ENCODE measurements at regions not wholly inside any gene's neighbourhood (a gene's known extent, or its start where the extent isn't known, plus 50 kb on each side); places are given as distances from the start of the nearest gene placed in this dataset.

GRCh38 chr2:180705122-180705521, 275.3 kb upstream of the UBE2E3 start:
- H3K27me3 ChIP-seq (ENCODE audit: control insufficient read depth, insufficient read depth, low read length) = no peaks in the 10 kb centered on the region
- H2AFZ ChIP-seq (replicated peaks; ENCODE audit: low read length, poor library complexity) = no peak overlapping the region
- no peaks in the 10 kb centered on the region for H3K36me3 ChIP-seq (ENCODE audit: control insufficient read depth, insufficient read depth, low read length)
- H3K14ac ChIP-seq (replicated peaks; ENCODE audit: low read depth, low read length) = no peak overlapping the region
- BruUV-seq (replicated peaks) = no TSS peak
- no peak overlapping the region for H2BK20ac ChIP-seq (ENCODE audit: low read depth, low read length)
- ATAC-seq (ENCODE audit: low read depth) (peak; percentile 49), DNase-seq (peak; percentile 72)
- no peak overlapping the region for H3K56ac ChIP-seq (ENCODE audit: extremely low read depth, insufficient read depth, low read length)
- no peak overlapping the region for H2BK15ac ChIP-seq (ENCODE audit: low read depth, low read length)
- no peak overlapping the region for H3K4me2 ChIP-seq (ENCODE audit: low read depth, low read length)
- no peaks in the 10 kb centered on the region for H3K9me3 ChIP-seq (ENCODE audit: control insufficient read depth, insufficient read depth, low read length)
- no peak overlapping the region for H3K18ac ChIP-seq (ENCODE audit: low read depth, low read length)
- intact Hi-C loops (cut with micrococcal nuclease) = loop anchor here (2.0 kb wide), 1 partner anchor 24 kb away; no protein-coding TSS in a partner anchor
- no peak overlapping the region for H2AK5ac ChIP-seq (ENCODE audit: low read depth, low read length)
- in situ Hi-C loops (cut with MboI; ENCODE audit: low sequenced_read_pairs) = no loop called here
- CTCF ChIA-PET = interaction anchor here (1.7 kb wide), 1 partner anchor 9 kb away, joined by 5 read pairs; no protein-coding TSS in a partner anchor
- no peak overlapping the region for H4K5ac ChIP-seq (ENCODE audit: low read depth, low read length)
- no peak overlapping the region for H4K8ac ChIP-seq (ENCODE audit: low read depth in 2 of 2, low read length in 2 of 2)
- no peak for TF ChIP-seq MAZ (IDR thresholded peaks at IDR 0.05; ENCODE audit: borderline replicate concordance, low read depth, low read length)
- TF ChIP-seq MAFK (IDR thresholded peaks at IDR 0.05; ENCODE audit: low read depth, low read length) = peak; percentile 21; the same call in 1 of the 2 replicates
- no peak overlapping the region for H2AK9ac ChIP-seq (replicated peaks; ENCODE audit: low read depth, low read length, poor library complexity)
- H2BK5ac ChIP-seq (ENCODE audit: low read depth, low read length, poor library complexity, severe bottlenecking) = no peak overlapping the region
- dilution Hi-C loops (cut with HindIII; ENCODE audit: low sequenced_read_pairs, unreplicated experiment) = no loop called here
- H3K4me1 ChIP-seq (ENCODE audit: control insufficient read depth, insufficient read depth, low read length) = peaks cover 8% of the 10 kb centered on the region
- no peaks in the 10 kb centered on the region for H3K79me1 ChIP-seq (ENCODE audit: low read depth in 1 of 2, low read length in 2 of 2)
- no peaks in the 10 kb centered on the region for H3K9me1 ChIP-seq (ENCODE audit: insufficient read depth, low read length)
- H3K23ac ChIP-seq (ENCODE audit: low read depth, low read length) = no peak overlapping the region
- POLR2A ChIA-PET (ENCODE audit: unreplicated experiment) = no interaction called here
- no peaks in the 10 kb centered on the region for H4K20me1 ChIP-seq (ENCODE audit: insufficient read depth, low read length)
- no peak overlapping the region for H3K9ac ChIP-seq (ENCODE audit: low read depth, low read length)
- H3K4ac ChIP-seq (ENCODE audit: low read depth, low read length) = no peak overlapping the region
- no peak overlapping the region for H3K27ac ChIP-seq (ENCODE audit: insufficient read depth, low read length)
- no peak overlapping the region for H4K91ac ChIP-seq (ENCODE audit: insufficient read depth, low read depth, low read length)
- no peak overlapping the region for H3K4me3 ChIP-seq (ENCODE audit: insufficient read depth, low read depth, low read length)
- no peak overlapping the region for H2BK120ac ChIP-seq (ENCODE audit: low read depth, low read length)
